ENCODE measurements at regions not wholly inside any gene's neighbourhood (a gene's known extent, or its start where the extent isn't known, plus 50 kb on each side); places are given as distances from the start of the nearest gene placed in this dataset.

DNA sequence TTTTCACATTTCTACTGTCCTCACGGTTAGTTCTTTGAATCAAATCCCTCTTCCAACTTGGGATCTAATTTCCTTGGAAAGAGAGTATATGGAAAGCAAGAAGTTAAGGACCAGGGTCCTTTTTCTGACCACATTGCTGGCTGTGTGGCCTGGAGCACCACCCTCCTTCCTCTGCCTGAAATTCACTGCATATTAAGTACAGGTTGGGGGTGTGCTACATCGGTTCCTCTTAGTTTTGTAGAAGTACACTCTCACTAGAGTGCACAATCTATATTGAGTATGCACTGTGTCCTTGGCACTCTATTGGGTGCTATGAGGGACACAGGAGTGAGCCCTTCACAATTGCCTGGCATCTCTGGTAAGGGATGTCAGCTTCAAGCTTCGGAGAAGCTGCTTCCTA is 53.8 kb upstream of the KLF9 start (continued):
- no peak for TF ChIP-seq ZBTB40 (IDR thresholded peaks at IDR 0.05; ENCODE audit: borderline replicate concordance)

DNA sequence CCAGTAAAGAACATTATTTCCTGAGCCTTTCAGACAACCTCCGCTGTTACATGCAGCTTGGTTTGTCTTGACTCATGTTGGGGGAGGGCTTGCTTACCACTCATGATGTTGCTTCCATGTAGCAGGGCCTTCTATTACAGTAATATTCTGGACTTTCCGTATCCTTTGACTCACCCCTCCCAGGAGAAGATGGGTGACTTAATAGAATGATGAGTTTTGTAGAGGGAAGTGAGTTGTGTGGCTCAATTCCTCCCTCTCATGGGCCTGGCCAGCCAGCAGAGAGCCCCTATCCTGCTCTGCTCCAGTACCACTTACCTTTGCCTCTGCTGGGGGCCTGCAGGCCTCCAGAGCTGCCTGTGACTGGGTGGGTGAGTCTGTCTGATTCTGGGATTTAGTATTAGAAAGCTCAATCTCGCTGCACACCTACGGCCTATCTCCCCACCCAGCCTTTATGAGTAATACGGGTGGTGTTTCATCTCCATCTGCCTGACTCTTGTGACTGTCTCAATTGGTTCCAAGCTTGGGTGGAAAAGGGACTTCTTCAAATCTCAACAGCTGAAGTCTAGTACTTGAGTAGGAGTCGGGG is 52.6 kb upstream of the KLF9 start:
- ATAC-seq = no peak
- no peak overlapping the region for H3K4me2 ChIP-seq (ENCODE audit: control insufficient read depth, insufficient read depth)
- intact Hi-C loops (cut with micrococcal nuclease; ENCODE audit: unreplicated experiment) (no loop called here), in situ Hi-C loops (cut with MboI) (loop anchor here (5.0 kb wide), 1 partner anchor 50 kb away; no protein-coding TSS in a partner anchor)
- FAIRE-seq = no peak
- DNase-seq (ENCODE audit: low read depth, low spot score) = no peak
- TF ChIP-seq, protein P1, sequence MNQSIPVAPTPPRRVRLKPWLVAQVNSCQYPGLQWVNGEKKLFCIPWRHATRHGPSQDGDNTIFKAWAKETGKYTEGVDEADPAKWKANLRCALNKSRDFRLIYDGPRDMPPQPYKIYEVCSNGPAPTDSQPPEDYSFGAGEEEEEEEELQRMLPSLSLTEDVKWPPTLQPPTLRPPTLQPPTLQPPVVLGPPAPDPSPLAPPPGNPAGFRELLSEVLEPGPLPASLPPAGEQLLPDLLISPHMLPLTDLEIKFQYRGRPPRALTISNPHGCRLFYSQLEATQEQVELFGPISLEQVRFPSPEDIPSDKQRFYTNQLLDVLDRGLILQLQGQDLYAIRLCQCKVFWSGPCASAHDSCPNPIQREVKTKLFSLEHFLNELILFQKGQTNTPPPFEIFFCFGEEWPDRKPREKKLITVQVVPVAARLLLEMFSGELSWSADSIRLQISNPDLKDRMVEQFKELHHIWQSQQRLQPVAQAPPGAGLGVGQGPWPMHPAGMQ (IDR thresholded peaks at IDR 0.05; ENCODE audit: borderline replicate concordance) = no peak
- TF ChIP-seq, protein P2, sequence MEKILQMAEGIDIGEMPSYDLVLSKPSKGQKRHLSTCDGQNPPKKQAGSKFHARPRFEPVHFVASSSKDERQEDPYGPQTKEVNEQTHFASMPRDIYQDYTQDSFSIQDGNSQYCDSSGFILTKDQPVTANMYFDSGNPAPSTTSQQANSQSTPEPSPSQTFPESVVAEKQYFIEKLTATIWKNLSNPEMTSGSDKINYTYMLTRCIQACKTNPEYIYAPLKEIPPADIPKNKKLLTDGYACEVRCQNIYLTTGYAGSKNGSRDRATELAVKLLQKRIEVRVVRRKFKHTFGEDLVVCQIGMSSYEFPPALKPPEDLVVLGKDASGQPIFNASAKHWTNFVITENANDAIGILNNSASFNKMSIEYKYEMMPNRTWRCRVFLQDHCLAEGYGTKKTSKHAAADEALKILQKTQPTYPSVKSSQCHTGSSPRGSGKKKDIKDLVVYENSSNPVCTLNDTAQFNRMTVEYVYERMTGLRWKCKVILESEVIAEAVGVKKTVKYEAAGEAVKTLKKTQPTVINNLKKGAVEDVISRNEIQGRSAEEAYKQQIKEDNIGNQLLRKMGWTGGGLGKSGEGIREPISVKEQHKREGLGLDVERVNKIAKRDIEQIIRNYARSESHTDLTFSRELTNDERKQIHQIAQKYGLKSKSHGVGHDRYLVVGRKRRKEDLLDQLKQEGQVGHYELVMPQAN (conservative IDR thresholded peaks at IDR 0.05) = no peak
- TF ChIP-seq SMARCA5 (IDR thresholded peaks at IDR 0.05) = no peak
- no peak for TF ChIP-seq ZBTB33 (IDR thresholded peaks at IDR 0.05)
- TF ChIP-seq POLR2A (IDR thresholded peaks at IDR 0.05; ENCODE audit: low read depth, low read length) = no peak
- H3K9me3 ChIP-seq (replicated peaks; ENCODE audit: control insufficient read depth, insufficient read depth, low read length) = no peaks in the 10 kb centered on the region
- H3K4me1 ChIP-seq (ENCODE audit: control insufficient read depth, insufficient read depth, low read length) = no peaks in the 10 kb centered on the region
- RAD21 ChIA-PET (ENCODE audit: unreplicated experiment) = interaction anchor here (1.9 kb wide), 1 partner anchor 48 kb away, joined by 6 read pairs; no protein-coding TSS in a partner anchor
- no peaks in the 10 kb centered on the region for H4K20me1 ChIP-seq (ENCODE audit: control insufficient read depth, insufficient read depth)
- H3K79me2 ChIP-seq (ENCODE audit: control insufficient read depth, insufficient read depth, low read length) = no peaks in the 10 kb centered on the region
- H3K27me3 ChIP-seq (replicated peaks in 1 of 2; ENCODE audit: control insufficient read depth in 2 of 2, insufficient read depth in 2 of 2, low read length in 1 of 2) = no peaks in the 10 kb centered on the region
- H3K4me3 ChIP-seq = no peak overlapping the region
- H2AFZ ChIP-seq (ENCODE audit: control insufficient read depth, low read depth, low read length) = no peak overlapping the region
- 36% methylated on average over 6 of the region's 6 CpGs for WGBS (ENCODE audit: insufficient coverage, insufficient replicate concordance, low lambda C conversion rate, missing lambda C conversion rate)
- CTCF ChIA-PET = interaction anchor here (1.0 kb wide), 1 partner anchor 20 kb away, joined by 3 read pairs; no protein-coding TSS in a partner anchor
- BruUV-seq (replicated peaks) = no TSS peak
- no peaks in the 10 kb centered on the region for H3K36me3 ChIP-seq (ENCODE audit: control insufficient read depth in 2 of 2, insufficient read depth in 2 of 2, low read length in 1 of 2)
- H3K27ac ChIP-seq (ENCODE audit: control insufficient read depth, insufficient read depth) = no peak overlapping the region
- no peak overlapping the region for H3K9ac ChIP-seq (ENCODE audit: control insufficient read depth, insufficient read depth, low read length)
- POLR2A ChIA-PET = interaction anchor here (0.7 kb wide), 1 partner anchor 12 kb away, joined by 3 read pairs; no protein-coding TSS in a partner anchor
- SMC1A ChIA-PET (ENCODE audit: uncharacterized antibody, unreplicated experiment) = interaction anchor here (0.9 kb wide), 1 partner anchor 22 kb away, joined by 4 read pairs; no protein-coding TSS in a partner anchor
